Gastrocnemius medialis (tissue), 4 donors: ENCODE measurements at regions not wholly inside any gene's neighbourhood (a gene's known extent, or its start where the extent isn't known, plus 50 kb on each side); places are given as distances from the start of the nearest gene placed in this dataset.
"Not testable (repeated sequence)": the region's sequence is repeated elsewhere in the genome, so short reads cannot be mapped to it uniquely, and the experiment has no call there.

ENCODE experiments used
- ATAC-seq, 2 donors: fragments of 150-250 bp; one replicate each; pipeline ENCODE4 v1.9.1; 2016
- DNase-seq, 2 donors: peaks; one replicate each; pipeline ENCODE4 v3.0.0-alpha.2; 2019
- H3K27ac ChIP-seq, 4 donors: fragments of 200-600 bp; sonication (generic); 1 replicate in 1 of 4; 2 replicates in 3 of 4; pipeline ENCODE4 v1.5.1; 2016 to 2018; ENCODE audit warnings: mild to moderate bottlenecking in 2 of 4, moderate library complexity in 1 of 4
- H3K27me3 ChIP-seq, 3 donors: fragments of 200-600 bp; sonication (generic) in 2 of 3; 1 replicate in 1 of 3; 2 replicates in 2 of 3; pipeline versions ENCODE4 v1.5.1 to v1.6.0; 2016 to 2019; ENCODE audit warnings: mild to moderate bottlenecking in 1 of 3, moderate library complexity in 1 of 3
- H3K36me3 ChIP-seq, 2 donors: fragments of 200-600 bp; sonication (generic) in 1 of 2; one replicate each; pipeline ENCODE4 v1.5.1; 2017 to 2018
- H3K4me1 ChIP-seq, 2 donors: fragments of 200-600 bp; sonication (generic) in 1 of 2; one replicate each; pipeline ENCODE4 v1.5.1; 2016 to 2017; ENCODE audit warnings: mild to moderate bottlenecking in 2 of 2
- H3K4me3 ChIP-seq, 4 donors: fragments of 200-600 bp; sonication (generic) in 3 of 4; 1 replicate in 1 of 4; 2 replicates in 3 of 4; pipeline ENCODE4 v1.5.1; 2016 to 2019; ENCODE audit warnings: mild to moderate bottlenecking in 2 of 4
- H3K9me3 ChIP-seq, 3 donors: fragments of 200-600 bp; sonication (generic) in 2 of 3; 1 replicate in 1 of 3; 2 replicates in 2 of 3; pipeline ENCODE4 v1.5.1; 2016 to 2019
- CTCF ChIP-seq, 5 experiments: fragments of 450-650 bp in 3 of 5; fragments of 200-600 bp in 2 of 5; sonication (generic) in 2 of 5; IDR thresholded peaks in 4 of 5; conservative IDR thresholded peaks in 1 of 5; 1 replicate in 4 of 5; 2 replicates in 1 of 5; pipeline ENCODE4 v1.5.1; 2016 to 2019; ENCODE audit warnings: antibody characterized with exemption in 5 of 5, mild to moderate bottlenecking in 3 of 5, moderate library complexity in 3 of 5
- POLR2A ChIP-seq, 2 donors: fragments of 450-650 bp; IDR thresholded peaks; one replicate each; pipeline ENCODE4 v1.6.1; 2017; ENCODE audit warnings: antibody characterized with exemption in 2 of 2, mild to moderate bottlenecking in 2 of 2, moderate library complexity in 2 of 2
- in situ Hi-C, 4 donors: fragments of 200-750 bp; cut with MboI; loops; one replicate each; pipeline versions ENCODE4 v1.15.0 to v1.8.0; 2017; ENCODE audit warnings: low sequenced_read_pairs in 4 of 4
- intact Hi-C: fragments of 100-400 bp; cut with DNase I; formaldehyde crosslinking; loops from one replicate; pipeline ENCODE4 v1.15.1; 2023; ENCODE audit warnings: low total_unique reads

GRCh38 chrX:121871122-121871521, 823.7 kb downstream of the GLUD2 start:
- H3K4me1 ChIP-seq = no peaks in the 10 kb centered on the region
- DNase-seq = no peak
- in situ Hi-C loops = no loop called here
- no peak for TF ChIP-seq POLR2A (IDR thresholded peaks at IDR 0.05)
- ATAC-seq = no peak
- no peak overlapping the region for H3K4me3 ChIP-seq
- no peak overlapping the region for H3K27ac ChIP-seq
- H3K27me3 ChIP-seq = no peaks in the 10 kb centered on the region
- H3K9me3 ChIP-seq = no peaks in the 10 kb centered on the region
- H3K36me3 ChIP-seq = no peaks in the 10 kb centered on the region
- intact Hi-C loops = no loop called here

DNA sequence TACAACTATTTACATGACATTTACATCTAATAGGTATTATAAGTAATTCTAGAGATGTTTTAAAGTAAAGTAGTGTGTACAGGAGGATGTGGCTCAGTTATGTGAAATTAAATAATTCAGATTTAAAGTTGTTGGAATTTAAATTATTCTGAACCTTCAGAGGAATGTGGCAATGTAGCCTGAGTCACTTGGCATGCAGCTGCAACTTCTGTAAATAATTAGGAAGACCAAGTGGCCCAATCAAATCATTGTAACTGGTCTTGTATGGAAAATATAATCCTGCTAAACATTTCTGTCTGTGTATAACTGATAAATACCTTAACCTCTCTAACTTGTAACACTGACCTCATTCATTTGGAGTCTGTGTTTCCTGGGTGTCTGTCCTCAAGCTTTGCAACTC, 828.9 kb downstream of the GLUD2 start:
- Histone ChIP-seq H3K27me3 (no peaks in the 10 kb centered on the region), H3K4me3 (no peak overlapping the region), H3K9me3 (no peaks in the 10 kb centered on the region), H3K27ac (no peak overlapping the region), H3K36me3 (no peaks in the 10 kb centered on the region), H3K4me1 (no peaks in the 10 kb centered on the region)
- no peak for TF ChIP-seq CTCF (IDR thresholded peaks at IDR 0.05 in 4 of 5, conservative IDR thresholded peaks at IDR 0.05 in 1 of 5)
- TF ChIP-seq POLR2A (IDR thresholded peaks at IDR 0.05) = no peak
- ATAC-seq = no peak
- in situ Hi-C loops = no loop called here
- intact Hi-C loops = no loop called here
- no peak for DNase-seq

GRCh38 chrX:121877337-121877736, 829.9 kb downstream of the GLUD2 start:
- DNase-seq, intact Hi-C loops, H3K4me3 ChIP-seq, ATAC-seq, H3K9me3 ChIP-seq, in situ Hi-C loops, H3K36me3 ChIP-seq, H3K27ac ChIP-seq, H3K27me3 ChIP-seq, H3K4me1 ChIP-seq: not testable (repeated sequence)

GRCh38 chrX:121886557-121886956, 839.1 kb downstream of the GLUD2 start:
- H3K4me3 ChIP-seq = no peak overlapping the region
- ATAC-seq = no peak
- in situ Hi-C loops (no loop called here), intact Hi-C loops (no loop called here)
- no peak for TF ChIP-seq CTCF (IDR thresholded peaks at IDR 0.05 in 4 of 5, conservative IDR thresholded peaks at IDR 0.05 in 1 of 5)
- TF ChIP-seq POLR2A (IDR thresholded peaks at IDR 0.05) = no peak
- no peaks in the 10 kb centered on the region for H3K27me3 ChIP-seq
- H3K36me3 ChIP-seq = no peaks in the 10 kb centered on the region
- no peak for DNase-seq
- H3K9me3 ChIP-seq = no peaks in the 10 kb centered on the region
- H3K27ac ChIP-seq = no peak overlapping the region
- no peaks in the 10 kb centered on the region for H3K4me1 ChIP-seq

- H3K27me3 ChIP-seq = no peaks in the 10 kb centered on the region
- H3K9me3 ChIP-seq = no peaks in the 10 kb centered on the region
- H3K4me3 ChIP-seq = no peak overlapping the region
- no peak for TF ChIP-seq CTCF (IDR thresholded peaks at IDR 0.05 in 4 of 5, conservative IDR thresholded peaks at IDR 0.05 in 1 of 5)
- no peak for TF ChIP-seq POLR2A (IDR thresholded peaks at IDR 0.05)
- no peaks in the 10 kb centered on the region for H3K4me1 ChIP-seq
- DNase-seq (no peak), ATAC-seq (no peak)
- in situ Hi-C loops = no loop called here
- no peak overlapping the region for H3K27ac ChIP-seq
- intact Hi-C loops = no loop called here
- H3K36me3 ChIP-seq = no peaks in the 10 kb centered on the region
Observed at GRCh38 chrX:121894756-121895155, 847.3 kb downstream of the GLUD2 start.

- H3K4me3 ChIP-seq = no peak overlapping the region
- no peaks in the 10 kb centered on the region for H3K4me1 ChIP-seq
- intact Hi-C loops = no loop called here
- TF ChIP-seq CTCF (IDR thresholded peaks at IDR 0.05 in 4 of 5, conservative IDR thresholded peaks at IDR 0.05 in 1 of 5) = no peak
- ATAC-seq (no peak), DNase-seq (no peak)
- no peaks in the 10 kb centered on the region for H3K9me3 ChIP-seq
- H3K27ac ChIP-seq = no peak overlapping the region
- H3K36me3 ChIP-seq = no peaks in the 10 kb centered on the region
- no peaks in the 10 kb centered on the region for H3K27me3 ChIP-seq
- in situ Hi-C loops = no loop called here
Observed at GRCh38 chrX:121902463-121902862, 855.1 kb downstream of the GLUD2 start.
